Endodermal cell (in vitro differentiated cells): ENCODE measurements at regions not wholly inside any gene's neighbourhood (a gene's known extent, or its start where the extent isn't known, plus 50 kb on each side); places are given as distances from the start of the nearest gene placed in this dataset.

Experiments
- DNase-seq: peaks from one replicate; pipeline ENCODE4 v3.0.0-alpha.2; 2017
- H3K27ac ChIP-seq: 2 replicates; pipeline ENCODE4 v1.5.1; 2013; ENCODE audit warnings: mild to moderate bottlenecking, low read depth, low read length, moderate library complexity
- H3K27me3 ChIP-seq: 2 replicates; pipeline ENCODE4 v1.6.1; 2013; ENCODE audit warnings: mild to moderate bottlenecking, low read length, moderate library complexity; ENCODE audit not compliant: insufficient read depth, control insufficient read depth, poor library complexity, severe bottlenecking
- H3K36me3 ChIP-seq: 2 replicates; pipeline ENCODE4 v1.7.0; 2013; ENCODE audit warnings: mild to moderate bottlenecking, low read length, moderate library complexity; ENCODE audit not compliant: control insufficient read depth, insufficient read depth
- H3K4me1 ChIP-seq: one replicate; pipeline ENCODE4 v1.7.0; 2013; ENCODE audit warnings: low read length; ENCODE audit not compliant: control insufficient read depth, insufficient read depth
- H3K4me3 ChIP-seq: 2 replicates; pipeline ENCODE4 v1.5.1; 2013; ENCODE audit warnings: mild to moderate bottlenecking, low read length, moderate library complexity
- H3K9ac ChIP-seq: 2 replicates; pipeline ENCODE4 v1.6.1; 2013; ENCODE audit warnings: mild to moderate bottlenecking, low read length, moderate library complexity; ENCODE audit not compliant: poor library complexity, severe bottlenecking; ENCODE audit errors: extremely low read depth
- H3K9me3 ChIP-seq: 2 replicates; pipeline ENCODE4 v1.6.1; 2013; ENCODE audit warnings: mild to moderate bottlenecking, low read length, moderate library complexity; ENCODE audit not compliant: control insufficient read depth
- H3K27ac Mint-ChIP-seq: 2 replicates; pipeline ENCODE4 v1.8.0; 2020; ENCODE audit warnings: mixed read lengths
- H3K27me3 Mint-ChIP-seq: 2 replicates; pipeline ENCODE4 v1.8.0; 2021; ENCODE audit warnings: mild to moderate bottlenecking, mixed read lengths; ENCODE audit not compliant: insufficient read depth
- H3K36me3 Mint-ChIP-seq: 2 replicates; pipeline ENCODE4 v1.8.0; 2020; ENCODE audit warnings: low read depth, mixed read lengths
- H3K4me1 Mint-ChIP-seq: 2 replicates; pipeline ENCODE4 v1.8.0; 2020; ENCODE audit warnings: mixed read lengths
- H3K4me3 Mint-ChIP-seq: 2 replicates; pipeline ENCODE4 v1.8.0; 2020; ENCODE audit warnings: mild to moderate bottlenecking, moderate library complexity, mixed read lengths
- H3K9me3 Mint-ChIP-seq: 2 replicates; pipeline ENCODE4 v1.8.0; 2020; ENCODE audit warnings: mild to moderate bottlenecking, mixed read lengths
- WGBS, 2 experiments: methylation state at CpG; one replicate each; pipeline versions ENCODE4 v1.1.5 to v1.1.7; 2013; ENCODE audit warnings: missing lambda C conversion rate in 2 of 2, mixed read lengths in 1 of 2; ENCODE audit not compliant: insufficient coverage in 1 of 2, insufficient read length in 1 of 2; 5-methylcytosine and 5-hydroxymethylcytosine counted together
- TF ChIP-seq, protein P1 (sequence below): fragments of 200-600 bp; sonication (generic); conservative IDR thresholded peaks from 2 replicates; pipeline ENCODE4 v1.5.0; 2021; ENCODE audit warnings: antibody characterized with exemption, mild to moderate bottlenecking

DNA sequence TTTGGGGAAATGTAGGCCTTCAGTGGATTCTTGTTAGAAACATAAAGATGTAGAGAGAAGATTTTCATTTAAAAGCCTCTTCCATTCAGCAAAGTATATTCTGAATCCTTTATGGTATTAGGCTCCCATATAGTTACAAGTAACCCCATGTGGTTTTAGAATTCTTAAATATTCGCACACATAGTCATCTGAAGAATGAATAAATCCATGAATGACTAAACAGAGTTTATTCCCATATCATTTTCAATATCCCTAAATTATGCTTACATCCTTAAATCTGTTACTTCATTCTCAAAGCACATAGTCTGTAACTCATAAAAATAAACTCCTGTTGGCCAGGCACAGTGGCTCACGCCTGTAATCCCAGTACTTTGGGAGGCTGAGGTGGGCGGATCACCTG, 962.1 kb downstream of the KCNJ18 start:
- Histone ChIP-seq H3K27me3 (no peaks in the 10 kb centered on the region), H3K27ac (no peak overlapping the region), H3K4me1 (no peaks in the 10 kb centered on the region), H3K9ac (no peak overlapping the region), H3K36me3 (no peaks in the 10 kb centered on the region), H3K9me3 (peaks cover 65% of the 10 kb centered on the region), H3K4me3 (no peak overlapping the region)
- H3K27ac Mint-ChIP-seq = no peak overlapping the region
- H3K4me3 Mint-ChIP-seq = no peak overlapping the region
- no peaks in the 10 kb centered on the region for H3K4me1 Mint-ChIP-seq
- WGBS, 2 experiments = 61 to 82% methylated on average over 3 of the region's 3 CpGs
- no peaks in the 10 kb centered on the region for H3K36me3 Mint-ChIP-seq
- no peak for DNase-seq
- TF ChIP-seq, protein P1, sequence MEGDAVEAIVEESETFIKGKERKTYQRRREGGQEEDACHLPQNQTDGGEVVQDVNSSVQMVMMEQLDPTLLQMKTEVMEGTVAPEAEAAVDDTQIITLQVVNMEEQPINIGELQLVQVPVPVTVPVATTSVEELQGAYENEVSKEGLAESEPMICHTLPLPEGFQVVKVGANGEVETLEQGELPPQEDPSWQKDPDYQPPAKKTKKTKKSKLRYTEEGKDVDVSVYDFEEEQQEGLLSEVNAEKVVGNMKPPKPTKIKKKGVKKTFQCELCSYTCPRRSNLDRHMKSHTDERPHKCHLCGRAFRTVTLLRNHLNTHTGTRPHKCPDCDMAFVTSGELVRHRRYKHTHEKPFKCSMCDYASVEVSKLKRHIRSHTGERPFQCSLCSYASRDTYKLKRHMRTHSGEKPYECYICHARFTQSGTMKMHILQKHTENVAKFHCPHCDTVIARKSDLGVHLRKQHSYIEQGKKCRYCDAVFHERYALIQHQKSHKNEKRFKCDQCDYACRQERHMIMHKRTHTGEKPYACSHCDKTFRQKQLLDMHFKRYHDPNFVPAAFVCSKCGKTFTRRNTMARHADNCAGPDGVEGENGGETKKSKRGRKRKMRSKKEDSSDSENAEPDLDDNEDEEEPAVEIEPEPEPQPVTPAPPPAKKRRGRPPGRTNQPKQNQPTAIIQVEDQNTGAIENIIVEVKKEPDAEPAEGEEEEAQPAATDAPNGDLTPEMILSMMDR = no peak
- peaks cover 67% of the 10 kb centered on the region for H3K9me3 Mint-ChIP-seq
- H3K27me3 Mint-ChIP-seq = no peaks in the 10 kb centered on the region

DNA sequence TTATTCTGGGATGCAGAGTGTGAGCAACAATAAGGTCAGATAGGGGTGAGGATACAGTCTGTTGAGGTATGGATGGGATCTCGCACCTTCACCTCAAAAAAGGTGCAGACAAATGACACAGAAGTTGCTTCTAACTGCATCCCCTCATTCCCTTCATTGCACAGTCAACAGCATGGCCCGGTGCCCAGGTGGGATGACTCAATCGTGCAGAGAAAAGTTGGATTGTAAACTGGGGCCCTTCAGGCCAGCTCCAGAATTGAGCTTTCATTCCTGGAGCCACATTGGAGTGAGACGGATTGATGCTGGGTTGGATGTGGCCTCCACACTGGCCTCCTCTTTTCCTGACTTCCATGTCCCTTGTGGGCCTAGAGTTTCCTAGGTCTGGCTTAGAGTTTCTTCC, 977.4 kb downstream of the KCNJ18 start:
- no peak for DNase-seq
- Mint-ChIP-seq H3K27ac (no peak overlapping the region), H3K4me3 (no peak overlapping the region), H3K27me3 (no peaks in the 10 kb centered on the region), H3K9me3 (peaks cover 98% of the 10 kb centered on the region), H3K4me1 (no peaks in the 10 kb centered on the region), H3K36me3 (no peaks in the 10 kb centered on the region)
- H3K4me1 ChIP-seq = no peaks in the 10 kb centered on the region
- TF ChIP-seq, protein P1 = no peak
- H3K36me3 ChIP-seq = no peaks in the 10 kb centered on the region
- no peak overlapping the region for H3K4me3 ChIP-seq
- H3K27me3 ChIP-seq = no peaks in the 10 kb centered on the region
- no peak overlapping the region for H3K27ac ChIP-seq
- H3K9ac ChIP-seq = no peak overlapping the region
- peaks cover 88% of the 10 kb centered on the region for H3K9me3 ChIP-seq
- WGBS, 2 experiments = 77% methylated on average over 3 of the region's 4 CpGs; no CpG with 5 or more reads in 1 of the 2 experiments

DNA sequence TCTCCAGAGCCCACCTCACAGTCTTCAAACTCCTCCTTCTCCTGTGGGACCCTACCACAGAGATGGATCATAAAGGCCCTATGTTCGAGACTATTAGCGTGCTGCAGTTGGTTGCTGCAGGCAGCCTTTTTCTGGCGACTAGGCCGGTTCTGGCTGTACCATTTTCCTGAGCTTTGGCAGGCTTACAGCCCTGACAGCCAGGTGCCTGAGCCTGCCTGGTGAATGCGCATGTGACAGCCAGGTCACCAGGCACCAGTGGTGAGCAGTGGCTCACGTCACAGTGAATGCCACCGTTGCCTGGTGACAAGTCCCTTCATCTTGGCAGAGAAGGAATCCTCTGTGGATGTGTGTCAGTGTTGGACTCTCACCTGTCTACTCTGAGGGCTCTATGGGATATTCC, 978.8 kb downstream of the KCNJ18 start:
- DNase-seq = no peak
- Histone ChIP-seq H3K4me1 (no peaks in the 10 kb centered on the region), H3K27ac (no peak overlapping the region), H3K27me3 (no peaks in the 10 kb centered on the region), H3K9ac (no peak overlapping the region), H3K36me3 (no peaks in the 10 kb centered on the region), H3K9me3 (peaks cover 89% of the 10 kb centered on the region), H3K4me3 (no peak overlapping the region)
- Mint-ChIP-seq H3K4me3 (no peak overlapping the region), H3K27me3 (no peaks in the 10 kb centered on the region), H3K4me1 (no peaks in the 10 kb centered on the region), H3K9me3 (peaks cover 99% of the 10 kb centered on the region), H3K27ac (no peak overlapping the region), H3K36me3 (no peaks in the 10 kb centered on the region)
- 88 to 94% methylated on average over 4 to 7 of the region's 7 CpGs for WGBS, 2 experiments
- TF ChIP-seq, protein P1 = no peak
